HUES6 (cell line): ENCODE measurements at regions not wholly inside any gene's neighbourhood (a gene's known extent, or its start where the extent isn't known, plus 50 kb on each side); places are given as distances from the start of the nearest gene placed in this dataset.

Source experiments
- H3K27ac ChIP-seq: 2 replicates; pipeline ENCODE4 v1.7.0; 2013; ENCODE audit warnings: low read depth, mild to moderate bottlenecking, low read length, inconsistent platforms
- H3K27me3 ChIP-seq: 2 replicates; pipeline ENCODE4 v1.6.1; 2013; ENCODE audit warnings: low read length; ENCODE audit not compliant: control insufficient read depth, insufficient read depth
- H3K36me3 ChIP-seq: 2 replicates; pipeline ENCODE4 v1.6.1; 2013; ENCODE audit warnings: low read length; ENCODE audit not compliant: control insufficient read depth, insufficient read depth
- H3K4me1 ChIP-seq: 2 replicates; pipeline ENCODE4 v1.6.1; 2013; ENCODE audit warnings: low read length; ENCODE audit not compliant: control insufficient read depth, insufficient read depth
- H3K4me3 ChIP-seq: 2 replicates; pipeline ENCODE4 v1.5.1; 2013; ENCODE audit warnings: low read depth, low read length
- H3K9ac ChIP-seq: one replicate; pipeline ENCODE4 v1.6.1; 2013; ENCODE audit warnings: mild to moderate bottlenecking, low read length
- H3K9me3 ChIP-seq: 2 replicates; pipeline ENCODE4 v1.6.1; 2013; ENCODE audit warnings: low read depth, low read length; ENCODE audit not compliant: control insufficient read depth, insufficient read depth

GRCh38 chr10:75347186-75347585, 54.4 kb downstream of the ZNF503 start:
- H3K36me3 ChIP-seq, result no peaks in the 10 kb centered on the region
- no peaks in the 10 kb centered on the region for H3K27me3 ChIP-seq
- H3K9me3 ChIP-seq, result peaks cover 12% of the 10 kb centered on the region
- no peak overlapping the region for H3K9ac ChIP-seq
- H3K4me3 ChIP-seq, result no peak overlapping the region
- H3K27ac ChIP-seq, result no peak overlapping the region
- H3K4me1 ChIP-seq, result 0 out of 2 replicates have a peak, but pooled peaks cover 2% of the 10 kb centered on the region

DNA sequence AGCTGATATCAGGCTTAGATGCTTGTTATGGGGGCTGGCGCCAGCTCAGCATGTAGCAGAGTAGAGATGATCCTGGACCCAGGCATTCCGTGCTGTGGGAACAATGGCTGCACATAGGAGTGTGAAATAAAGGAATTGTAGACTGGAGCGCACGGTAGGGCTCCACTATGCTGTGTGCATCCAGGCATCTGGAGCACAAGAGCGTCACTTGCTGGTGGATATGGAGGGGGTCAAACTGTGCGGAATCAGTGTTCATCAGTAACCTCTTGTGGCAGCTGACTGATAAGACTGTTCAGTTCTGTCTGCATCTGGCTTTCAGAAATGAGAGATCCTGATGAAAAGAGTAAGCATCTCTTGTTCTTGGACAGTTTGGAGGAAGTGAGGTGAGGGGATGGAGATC, 55.8 kb downstream of the ZNF503 start:
- Histone ChIP-seq H3K27ac (no peak overlapping the region), H3K9me3 (peaks cover 12% of the 10 kb centered on the region), H3K4me3 (no peak overlapping the region), H3K4me1 (0 out of 2 replicates have a peak, but pooled peaks cover 3% of the 10 kb centered on the region), H3K27me3 (no peaks in the 10 kb centered on the region), H3K36me3 (no peaks in the 10 kb centered on the region), H3K9ac (no peak overlapping the region)

- no peak overlapping the region for H3K27ac ChIP-seq
- H3K4me3 ChIP-seq, result no peak overlapping the region
- H3K27me3 ChIP-seq, result no peaks in the 10 kb centered on the region
- peaks cover 12% of the 10 kb centered on the region for H3K9me3 ChIP-seq
- H3K9ac ChIP-seq, result no peak overlapping the region
- 0 out of 2 replicates have a peak, but pooled peaks cover 3% of the 10 kb centered on the region for H3K4me1 ChIP-seq
- H3K36me3 ChIP-seq, result no peaks in the 10 kb centered on the region
These were observed 57.4 kb downstream of the ZNF503 start for GRCh38 chr10:75344170-75344569.

- Histone ChIP-seq H3K36me3 (no peaks in the 10 kb centered on the region), H3K9me3 (peaks cover 12% of the 10 kb centered on the region), H3K4me1 (0 out of 2 replicates have a peak, but pooled peaks cover 3% of the 10 kb centered on the region), H3K9ac (no peak overlapping the region), H3K27ac (no peak overlapping the region), H3K27me3 (no peaks in the 10 kb centered on the region), H3K4me3 (no peak overlapping the region)
These were observed 59.2 kb downstream of the ZNF503 start for GRCh38 chr10:75342397-75342796.

- H3K27ac ChIP-seq, result no peak overlapping the region
- H3K9ac ChIP-seq, result no peak overlapping the region
These were observed 65.6 kb downstream of the ZNF503 start for GRCh38 chr10:75335983-75336382.

DNA sequence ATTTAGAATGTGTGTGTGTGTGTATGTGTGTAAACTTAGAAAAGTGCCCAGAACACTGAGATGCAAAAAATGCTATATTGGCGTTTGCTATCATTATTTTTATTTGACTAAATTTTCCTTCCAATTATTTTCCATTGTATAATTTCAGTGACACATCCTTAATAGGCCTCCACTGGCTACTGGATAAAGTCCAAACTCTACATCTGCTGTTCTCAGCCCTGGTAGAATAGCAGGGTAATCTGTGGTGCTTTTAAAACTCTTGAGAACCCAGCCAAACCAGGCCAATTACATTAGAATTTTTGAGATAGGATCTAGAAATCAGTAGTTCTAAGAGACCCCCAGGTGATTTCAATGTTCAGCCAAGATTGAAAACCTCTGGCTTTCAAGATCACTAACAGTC, 66.4 kb downstream of the ZNF503 start:
- no peaks in the 10 kb centered on the region for H3K36me3 ChIP-seq
- H3K4me3 ChIP-seq, result no peak overlapping the region
- no peak overlapping the region for H3K27ac ChIP-seq
- no peaks in the 10 kb centered on the region for H3K27me3 ChIP-seq
- no peak overlapping the region for H3K9ac ChIP-seq
- H3K4me1 ChIP-seq, result no peaks in the 10 kb centered on the region
- peaks cover 15% of the 10 kb centered on the region for H3K9me3 ChIP-seq

More at GRCh38 chr10:75335983-75336382, 65.6 kb downstream of the ZNF503 start:
- Histone ChIP-seq H3K27me3 (no peaks in the 10 kb centered on the region), H3K9me3 (peaks cover 15% of the 10 kb centered on the region), H3K4me1 (no peaks in the 10 kb centered on the region), H3K36me3 (no peaks in the 10 kb centered on the region), H3K4me3 (no peak overlapping the region)

GRCh38 chr10:75334720-75335119, 66.8 kb downstream of the ZNF503 start:
- Histone ChIP-seq H3K4me1 (no peaks in the 10 kb centered on the region), H3K27me3 (no peaks in the 10 kb centered on the region), H3K27ac (no peak overlapping the region), H3K4me3 (no peak overlapping the region), H3K9ac (no peak overlapping the region), H3K36me3 (no peaks in the 10 kb centered on the region), H3K9me3 (peaks cover 15% of the 10 kb centered on the region)

DNA sequence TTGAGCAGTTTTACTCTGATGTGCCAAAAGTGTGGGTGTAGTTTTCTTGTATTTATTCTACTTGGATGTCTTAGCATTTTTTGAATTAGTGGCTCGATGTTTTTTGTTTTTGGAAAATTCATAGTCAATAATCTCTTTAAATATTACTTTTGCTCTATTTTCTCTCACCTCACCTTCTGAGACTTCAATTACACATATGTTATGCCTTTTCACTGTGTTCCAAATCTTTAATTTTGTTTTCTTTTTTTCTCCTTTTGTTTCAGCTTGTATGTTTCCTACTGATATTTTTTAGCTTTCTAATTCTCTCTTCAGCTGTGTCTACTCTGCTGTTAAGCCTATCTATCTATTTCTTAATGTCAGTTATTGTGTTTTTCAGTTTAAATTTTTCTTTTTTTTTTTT, 69.5 kb downstream of the ZNF503 start:
- H3K27ac ChIP-seq, result no peak overlapping the region
- peaks cover 15% of the 10 kb centered on the region for H3K9me3 ChIP-seq
- H3K27me3 ChIP-seq, result no peaks in the 10 kb centered on the region; the same call in 1 of the 2 replicates
- H3K4me1 ChIP-seq, result no peaks in the 10 kb centered on the region
- no peak overlapping the region for H3K9ac ChIP-seq
- H3K36me3 ChIP-seq, result no peaks in the 10 kb centered on the region
- H3K4me3 ChIP-seq, result no peak overlapping the region

DNA sequence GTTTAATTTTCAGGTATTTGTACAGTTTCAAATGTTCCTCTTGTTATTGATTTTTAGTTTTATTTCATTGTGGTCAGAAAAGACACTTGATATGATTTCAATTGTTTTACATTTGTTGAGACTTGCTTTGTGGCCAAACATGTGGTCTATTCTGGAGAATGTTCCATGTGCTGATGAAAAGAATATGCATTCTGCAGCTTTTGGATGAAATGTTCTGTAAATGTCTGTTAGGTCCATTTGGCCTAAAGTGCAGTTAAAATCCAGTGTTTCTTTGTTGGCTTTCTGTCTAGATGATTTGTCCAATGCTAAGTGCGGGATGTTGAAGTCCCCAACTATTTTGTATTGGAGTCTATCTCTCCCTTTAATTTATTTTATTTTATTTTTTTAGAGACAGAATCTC, 70.5 kb downstream of the ZNF503 start:
- Histone ChIP-seq H3K4me3 (no peak overlapping the region), H3K27me3 (no peaks in the 10 kb centered on the region; the same call in 1 of the 2 replicates), H3K36me3 (no peaks in the 10 kb centered on the region), H3K27ac (no peak overlapping the region), H3K9me3 (peaks cover 15% of the 10 kb centered on the region), H3K9ac (no peak overlapping the region), H3K4me1 (no peaks in the 10 kb centered on the region)

- H3K4me3 ChIP-seq, result no peak overlapping the region
- H3K4me1 ChIP-seq, result no peaks in the 10 kb centered on the region
- no peak overlapping the region for H3K9ac ChIP-seq
- no peaks in the 10 kb centered on the region for H3K36me3 ChIP-seq
- peaks cover 2% of the 10 kb centered on the region; the same call in 1 of the 2 replicates for H3K9me3 ChIP-seq
- no peaks in the 10 kb centered on the region; the same call in 1 of the 2 replicates for H3K27me3 ChIP-seq
- H3K27ac ChIP-seq, result no peak overlapping the region
These were observed 72.3 kb downstream of the ZNF503 start for GRCh38 chr10:75329190-75329745.

- Histone ChIP-seq H3K4me3 (no peak overlapping the region), H3K9me3 (0 out of 2 replicates have a peak, but pooled peaks cover 1% of the 10 kb centered on the region), H3K36me3 (no peaks in the 10 kb centered on the region), H3K9ac (no peak overlapping the region), H3K27me3 (no peaks in the 10 kb centered on the region; the same call in 1 of the 2 replicates), H3K27ac (no peak overlapping the region), H3K4me1 (no peaks in the 10 kb centered on the region)
These were observed 75.3 kb downstream of the ZNF503 start for GRCh38 chr10:75326306-75326705.
